ENCODE measurements at regions not wholly inside any gene's neighbourhood (a gene's known extent, or its start where the extent isn't known, plus 50 kb on each side); places are given as distances from the start of the nearest gene placed in this dataset.

- H3K36me3 ChIP-seq (ENCODE audit: insufficient read depth, insufficient read length, low read length), result no peaks in the 10 kb centered on the region
- no peak overlapping the region for H3K4me3 ChIP-seq (ENCODE audit: insufficient read length, low read depth)
- H3K9me3 ChIP-seq (ENCODE audit: insufficient read depth, low read length), result no peaks in the 10 kb centered on the region
- DNase-seq (ENCODE audit: low read depth, low spot score), result no peak
- no peaks in the 10 kb centered on the region for H3K4me1 ChIP-seq (ENCODE audit: insufficient read depth, insufficient read length)
- H3K27me3 ChIP-seq (ENCODE audit: insufficient read depth, insufficient read length), result no peaks in the 10 kb centered on the region
- TF ChIP-seq YY1 (IDR thresholded peaks at IDR 0.05; ENCODE audit: insufficient read depth, insufficient read length), result no peak
- TF ChIP-seq SUZ12 (IDR thresholded peaks at IDR 0.05; ENCODE audit: extremely low read depth, insufficient read depth, insufficient read length), result no peak
- TF ChIP-seq ZNF274 (IDR thresholded peaks at IDR 0.05; ENCODE audit: low read depth, low read length), result no peak
- no peak overlapping the region for H3K9ac ChIP-seq (ENCODE audit: insufficient read length, low read depth)
These were observed 299.3 kb downstream of the ANXA1 start for GRCh38 chr9:73451003-73451402.

- H3K9me3 ChIP-seq (ENCODE audit: insufficient read depth, low read length), result no peaks in the 10 kb centered on the region
- no peaks in the 10 kb centered on the region for H3K36me3 ChIP-seq (ENCODE audit: insufficient read depth, insufficient read length, low read length)
- TF ChIP-seq SUZ12 (IDR thresholded peaks at IDR 0.05; ENCODE audit: extremely low read depth, insufficient read depth, insufficient read length), result no peak
- no peak for TF ChIP-seq ZNF274 (IDR thresholded peaks at IDR 0.05; ENCODE audit: low read depth, low read length)
- TF ChIP-seq YY1 (IDR thresholded peaks at IDR 0.05; ENCODE audit: insufficient read depth, insufficient read length), result no peak
- H3K4me1 ChIP-seq (ENCODE audit: insufficient read depth, insufficient read length), result no peaks in the 10 kb centered on the region
- DNase-seq (ENCODE audit: low read depth, low spot score), result no peak
- no peaks in the 10 kb centered on the region for H3K27me3 ChIP-seq (ENCODE audit: insufficient read depth, insufficient read length)
- no peak overlapping the region for H3K4me3 ChIP-seq (ENCODE audit: insufficient read length, low read depth)
- no peak overlapping the region for H3K9ac ChIP-seq (ENCODE audit: insufficient read length, low read depth)
These were observed 308.2 kb downstream of the ANXA1 start for GRCh38 chr9:73459817-73460216.

GRCh38 chr9:73468716-73469115 lies 317.1 kb downstream of the ANXA1 start:
- Histone ChIP-seq H3K4me1 (ENCODE audit: insufficient read depth, insufficient read length) (no peaks in the 10 kb centered on the region), H3K9ac (ENCODE audit: insufficient read length, low read depth) (no peak overlapping the region), H3K36me3 (ENCODE audit: insufficient read depth, insufficient read length, low read length) (no peaks in the 10 kb centered on the region), H3K9me3 (ENCODE audit: insufficient read depth, low read length) (no peaks in the 10 kb centered on the region), H3K27me3 (ENCODE audit: insufficient read depth, insufficient read length) (no peaks in the 10 kb centered on the region), H3K4me3 (ENCODE audit: insufficient read length, low read depth) (no peak overlapping the region)
- TF ChIP-seq SUZ12 (IDR thresholded peaks at IDR 0.05; ENCODE audit: extremely low read depth, insufficient read depth, insufficient read length) (no peak), YY1 (IDR thresholded peaks at IDR 0.05; ENCODE audit: insufficient read depth, insufficient read length) (no peak)
- no peak for DNase-seq (ENCODE audit: low read depth, low spot score)

- no peak for DNase-seq (ENCODE audit: low read depth, low spot score)
- TF ChIP-seq YY1 (IDR thresholded peaks at IDR 0.05; ENCODE audit: insufficient read depth, insufficient read length) (no peak), SUZ12 (IDR thresholded peaks at IDR 0.05; ENCODE audit: extremely low read depth, insufficient read depth, insufficient read length) (no peak), ZNF274 (IDR thresholded peaks at IDR 0.05; ENCODE audit: low read depth, low read length) (no peak)
- H3K9me3 ChIP-seq (ENCODE audit: insufficient read depth, low read length), result no peaks in the 10 kb centered on the region; the same call in 1 of the 2 replicates
- H3K4me3 ChIP-seq (ENCODE audit: insufficient read length, low read depth), result no peak overlapping the region
- H3K4me1 ChIP-seq (ENCODE audit: insufficient read depth, insufficient read length), result no peaks in the 10 kb centered on the region
- H3K27me3 ChIP-seq (ENCODE audit: insufficient read depth, insufficient read length), result no peaks in the 10 kb centered on the region
- H3K9ac ChIP-seq (ENCODE audit: insufficient read length, low read depth), result no peak overlapping the region
- H3K36me3 ChIP-seq (ENCODE audit: insufficient read depth, insufficient read length, low read length), result no peaks in the 10 kb centered on the region
These were observed 319.1 kb downstream of the ANXA1 start for GRCh38 chr9:73470766-73471165.

GRCh38 chr9:73474002-73474600 lies 322.4 kb downstream of the ANXA1 start:
- TF ChIP-seq SUZ12 (IDR thresholded peaks at IDR 0.05; ENCODE audit: extremely low read depth, insufficient read depth, insufficient read length) (no peak), YY1 (IDR thresholded peaks at IDR 0.05; ENCODE audit: insufficient read depth, insufficient read length) (no peak), ZNF274 (IDR thresholded peaks at IDR 0.05; ENCODE audit: low read depth, low read length) (no peak)
- no peak for DNase-seq (ENCODE audit: low read depth, low spot score)
- no peaks in the 10 kb centered on the region for H3K4me1 ChIP-seq (ENCODE audit: insufficient read depth, insufficient read length)

GRCh38 chr9:73474625-73475024 lies 323.0 kb downstream of the ANXA1 start:
- Histone ChIP-seq H3K9me3 (ENCODE audit: insufficient read depth, low read length) (no peaks in the 10 kb centered on the region; the same call in 1 of the 2 replicates), H3K4me3 (ENCODE audit: insufficient read length, low read depth) (no peak overlapping the region), H3K27me3 (ENCODE audit: insufficient read depth, insufficient read length) (no peaks in the 10 kb centered on the region), H3K4me1 (ENCODE audit: insufficient read depth, insufficient read length) (no peaks in the 10 kb centered on the region), H3K36me3 (ENCODE audit: insufficient read depth, insufficient read length, low read length) (no peaks in the 10 kb centered on the region), H3K9ac (ENCODE audit: insufficient read length, low read depth) (no peak overlapping the region)
- no peak for TF ChIP-seq SUZ12 (IDR thresholded peaks at IDR 0.05; ENCODE audit: extremely low read depth, insufficient read depth, insufficient read length)
- no peak for TF ChIP-seq ZNF274 (IDR thresholded peaks at IDR 0.05; ENCODE audit: low read depth, low read length)
- TF ChIP-seq YY1 (IDR thresholded peaks at IDR 0.05; ENCODE audit: insufficient read depth, insufficient read length), result no peak
- no peak for DNase-seq (ENCODE audit: low read depth, low spot score)

More at GRCh38 chr9:73474002-73474600, 322.4 kb downstream of the ANXA1 start:
- Histone ChIP-seq H3K4me3 (ENCODE audit: insufficient read length, low read depth) (no peak overlapping the region), H3K36me3 (ENCODE audit: insufficient read depth, insufficient read length, low read length) (no peaks in the 10 kb centered on the region), H3K9ac (ENCODE audit: insufficient read length, low read depth) (no peak overlapping the region), H3K9me3 (ENCODE audit: insufficient read depth, low read length) (no peaks in the 10 kb centered on the region; the same call in 1 of the 2 replicates), H3K27me3 (ENCODE audit: insufficient read depth, insufficient read length) (no peaks in the 10 kb centered on the region)

GRCh38 chr9:73494894-73495293 lies 343.2 kb downstream of the ANXA1 start:
- no peak overlapping the region for H3K9ac ChIP-seq (ENCODE audit: insufficient read length, low read depth)
- no peak for DNase-seq (ENCODE audit: low read depth, low spot score)
- H3K4me3 ChIP-seq (ENCODE audit: insufficient read length, low read depth), result no peak overlapping the region
- no peaks in the 10 kb centered on the region for H3K36me3 ChIP-seq (ENCODE audit: insufficient read depth, insufficient read length, low read length)
- H3K9me3 ChIP-seq (ENCODE audit: insufficient read depth, low read length), result no peaks in the 10 kb centered on the region
- TF ChIP-seq YY1 (IDR thresholded peaks at IDR 0.05; ENCODE audit: insufficient read depth, insufficient read length), result no peak
- TF ChIP-seq ZNF274 (IDR thresholded peaks at IDR 0.05; ENCODE audit: low read depth, low read length), result no peak
- TF ChIP-seq SUZ12 (IDR thresholded peaks at IDR 0.05; ENCODE audit: extremely low read depth, insufficient read depth, insufficient read length), result no peak
- H3K4me1 ChIP-seq (ENCODE audit: insufficient read depth, insufficient read length), result no peaks in the 10 kb centered on the region
- no peaks in the 10 kb centered on the region for H3K27me3 ChIP-seq (ENCODE audit: insufficient read depth, insufficient read length)
